GM21576 (cell line): ENCODE measurements at regions not wholly inside any gene's neighbourhood (a gene's known extent, or its start where the extent isn't known, plus 50 kb on each side); places are given as distances from the start of the nearest gene placed in this dataset.
"Not testable (repeated sequence)": the region's sequence is repeated elsewhere in the genome, so short reads cannot be mapped to it uniquely, and the experiment has no call there.

Experiments used
- ATAC-seq: cut with Tn5 transposase; IDR thresholded peaks from one replicate; pipeline ENCODE4 v1.9.1; 2021; ENCODE audit warnings: mild to moderate bottlenecking, moderate library complexity; ENCODE audit not compliant: unreplicated experiment

- no peak for ATAC-seq
Measured at GRCh38 chr21:27036736-27037301, 69.9 kb upstream of the ADAMTS5 start.

GRCh38 chr21:27035791-27036190 lies 68.9 kb upstream of the ADAMTS5 start:
- ATAC-seq, result no peak

GRCh38 chr21:27034796-27035195 lies 67.9 kb upstream of the ADAMTS5 start:
- ATAC-seq, result no peak

- no peak for ATAC-seq
Measured at GRCh38 chr21:27033471-27033870, 66.6 kb upstream of the ADAMTS5 start.

GRCh38 chr21:27026501-27026900 lies 59.6 kb upstream of the ADAMTS5 start:
- no peak for ATAC-seq

GRCh38 chr21:27025708-27026107 lies 58.8 kb upstream of the ADAMTS5 start:
- ATAC-seq, result not testable (repeated sequence)

- ATAC-seq, result no peak
Measured at GRCh38 chr21:27024971-27025370, 58.1 kb upstream of the ADAMTS5 start.

- ATAC-seq, result no peak
Measured at GRCh38 chr21:27024301-27024700, 57.4 kb upstream of the ADAMTS5 start.

GRCh38 chr21:27023186-27023585 lies 56.3 kb upstream of the ADAMTS5 start:
- ATAC-seq, result no peak

- no peak for ATAC-seq
Measured at GRCh38 chr21:27021801-27022200, 54.9 kb upstream of the ADAMTS5 start.

- ATAC-seq, result no peak
Measured at GRCh38 chr21:27021046-27021445, 54.2 kb upstream of the ADAMTS5 start.

- no peak for ATAC-seq
Measured at GRCh38 chr21:27017246-27017645, 50.4 kb upstream of the ADAMTS5 start.
